GM12892 (cell line): ENCODE measurements at regions not wholly inside any gene's neighbourhood (a gene's known extent, or its start where the extent isn't known, plus 50 kb on each side); places are given as distances from the start of the nearest gene placed in this dataset.

Source experiments
- DNase-seq: peaks from one replicate; pipeline ENCODE4 v3.0.0; 2011; ENCODE audit not compliant: insufficient read length
- FAIRE-seq: peaks from 2 replicates; lab custom pipeline; 2011; peaks lifted over from hg19 to GRCh38; lab: Jason Lieb, UNC
- POLR2A ChIP-seq: IDR thresholded peaks from 2 replicates; pipeline ENCODE4 v1.6.1; 2011; ENCODE audit warnings: low read depth, low read length, control low read depth
- POLR2AphosphoS5 ChIP-seq: IDR thresholded peaks from 2 replicates; pipeline ENCODE4 v1.6.1; 2011; ENCODE audit warnings: low read depth, low read length, control low read depth
- TAF1 ChIP-seq: IDR thresholded peaks from 2 replicates; pipeline ENCODE4 v1.6.1; 2011; ENCODE audit warnings: low read depth, mild to moderate bottlenecking, control low read depth, low read length, borderline replicate concordance

- DNase-seq (no peak), FAIRE-seq (no peak)
- TF ChIP-seq POLR2AphosphoS5 (no peak), POLR2A (no peak), TAF1 (no peak)
Measured at GRCh38 chr6:156315146-156315545, 462.0 kb upstream of the ARID1B start.

GRCh38 chr6:156313037-156313436, 464.1 kb upstream of the ARID1B start:
- FAIRE-seq (no peak), DNase-seq (no peak)
- no peak for TF ChIP-seq TAF1
- TF ChIP-seq POLR2AphosphoS5: no peak
- no peak for TF ChIP-seq POLR2A

GRCh38 chr6:156311291-156311690, 465.9 kb upstream of the ARID1B start:
- TF ChIP-seq POLR2A: no peak
- no peak for TF ChIP-seq POLR2AphosphoS5
- no peak for TF ChIP-seq TAF1
- no peak for DNase-seq
- FAIRE-seq: no peak

GRCh38 chr6:156310701-156311100, 466.5 kb upstream of the ARID1B start:
- DNase-seq (no peak), FAIRE-seq (no peak)
- no peak for TF ChIP-seq POLR2A
- TF ChIP-seq POLR2AphosphoS5: no peak

GRCh38 chr6:156309017-156309416, 468.2 kb upstream of the ARID1B start:
- DNase-seq (no peak), FAIRE-seq (no peak)

GRCh38 chr6:156308604-156309003, 468.6 kb upstream of the ARID1B start:
- TF ChIP-seq POLR2AphosphoS5 (no peak), POLR2A (no peak), TAF1 (no peak)
- FAIRE-seq (no peak), DNase-seq (no peak)

More at GRCh38 chr6:156309017-156309416, 468.2 kb upstream of the ARID1B start:
- no peak for TF ChIP-seq POLR2A
- no peak for TF ChIP-seq POLR2AphosphoS5
- no peak for TF ChIP-seq TAF1

- FAIRE-seq (no peak), DNase-seq (no peak)
- no peak for TF ChIP-seq POLR2AphosphoS5
- no peak for TF ChIP-seq TAF1
- no peak for TF ChIP-seq POLR2A
Measured at GRCh38 chr6:156306531-156306930, 470.6 kb upstream of the ARID1B start.

- FAIRE-seq: peak; percentile 44
- TF ChIP-seq POLR2AphosphoS5: no peak
- no peak for TF ChIP-seq POLR2A
- no peak for TF ChIP-seq TAF1
- DNase-seq: no peak
Measured at GRCh38 chr6:156283091-156283490, 494.1 kb upstream of the ARID1B start.

GRCh38 chr6:156282087-156282486, 495.1 kb upstream of the ARID1B start:
- no peak for FAIRE-seq
- no peak for TF ChIP-seq POLR2A
- TF ChIP-seq POLR2AphosphoS5: no peak
- TF ChIP-seq TAF1: no peak
- no peak for DNase-seq

- DNase-seq (no peak), FAIRE-seq (no peak)
- TF ChIP-seq POLR2AphosphoS5 (no peak), TAF1 (no peak), POLR2A (no peak)
Measured at GRCh38 chr6:156281266-156281665, 495.9 kb upstream of the ARID1B start.

GRCh38 chr6:156280065-156280464, 497.1 kb upstream of the ARID1B start:
- peak; percentile 44 for FAIRE-seq
- DNase-seq: no peak
- TF ChIP-seq POLR2A: no peak
- no peak for TF ChIP-seq TAF1
- TF ChIP-seq POLR2AphosphoS5: no peak

- DNase-seq: no peak
- FAIRE-seq: peak; percentile 42
Measured at GRCh38 chr6:156279261-156279969, 497.8 kb upstream of the ARID1B start.

More at GRCh38 chr6:156279261-156279969, 497.8 kb upstream of the ARID1B start:
- no peak for TF ChIP-seq TAF1
- TF ChIP-seq POLR2A: no peak
- TF ChIP-seq POLR2AphosphoS5: no peak
